ENCODE measurements at regions not wholly inside any gene's neighbourhood (a gene's known extent, or its start where the extent isn't known, plus 50 kb on each side); places are given as distances from the start of the nearest gene placed in this dataset.

DNA sequence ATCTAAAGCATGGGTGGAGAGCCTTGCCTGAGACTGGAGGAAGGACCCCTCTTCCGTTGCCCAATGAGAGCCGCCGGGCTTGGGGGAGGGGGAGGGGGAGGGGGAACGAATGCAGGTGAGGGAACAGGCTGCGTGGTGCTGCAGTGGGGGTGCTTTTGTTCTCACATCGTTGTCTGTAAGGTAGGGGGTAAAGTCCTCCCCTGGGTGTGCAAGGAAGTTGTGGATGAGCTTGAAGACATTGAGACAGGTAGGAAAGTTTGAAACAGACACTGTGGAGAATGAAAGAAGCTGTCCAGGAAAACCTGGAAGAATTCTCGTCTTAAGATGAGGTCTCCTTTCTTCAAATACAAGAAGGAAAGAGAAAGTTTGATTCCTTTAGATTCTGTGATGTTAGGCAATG, 94.1 kb upstream of the LIFR start:
- TF ChIP-seq CTCF (IDR thresholded peaks at IDR 0.05; ENCODE audit: insufficient read depth, low read depth, low read length) (no peak), EZH2 (IDR thresholded peaks at IDR 0.05; ENCODE audit: insufficient read depth, low read length) (no peak)

All from astrocyte (in vitro differentiated cells and primary cell).